AG20443 (cell line): ENCODE measurements at regions not wholly inside any gene's neighbourhood (a gene's known extent, or its start where the extent isn't known, plus 50 kb on each side); places are given as distances from the start of the nearest gene placed in this dataset.

Source experiments
- DNase-seq: peaks from one replicate; pipeline ENCODE4 v3.0.0; 2012; ENCODE audit warnings: low spot score, mixed read lengths

GRCh38 chr6:77403424-77403823, 59.9 kb downstream of the HTR1B start:
- peak; percentile 28 for DNase-seq

DNA sequence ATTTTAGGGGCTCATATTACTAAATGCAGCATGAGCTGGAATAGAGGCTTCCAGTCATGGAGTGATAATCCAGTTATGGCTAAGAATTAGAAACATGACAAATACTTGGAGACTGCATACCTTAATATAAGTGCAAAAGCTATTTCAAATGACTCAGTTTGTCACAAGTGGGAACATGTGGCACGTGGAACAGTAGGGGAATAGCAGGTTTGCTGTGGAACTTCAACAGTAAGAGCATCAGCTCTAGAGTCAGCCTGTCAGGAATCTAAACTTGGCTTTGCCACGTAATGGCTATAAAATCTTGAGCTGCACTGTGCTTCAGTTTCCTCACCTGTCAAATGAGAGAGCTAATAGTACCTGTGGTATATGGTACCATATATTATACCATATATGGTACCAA, 62.1 kb downstream of the HTR1B start:
- DNase-seq, result no peak

DNA sequence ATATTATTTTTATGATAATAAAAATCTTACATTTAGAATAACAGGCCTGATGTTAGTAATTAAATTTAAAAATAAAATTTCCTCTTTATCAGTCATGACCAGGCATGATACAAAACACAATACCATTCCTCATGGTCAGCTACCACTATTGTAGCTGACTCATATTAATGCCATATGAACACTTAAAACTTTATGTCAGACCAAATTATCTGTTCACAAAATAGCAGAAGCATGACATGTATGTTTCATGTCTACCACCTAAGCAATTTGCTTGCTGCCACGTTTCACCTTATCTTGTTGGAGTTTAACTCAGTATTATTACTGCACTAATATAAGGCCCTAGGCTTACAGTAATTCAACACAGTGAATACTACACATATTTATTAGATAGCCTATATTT, 65.7 kb downstream of the HTR1B start:
- DNase-seq, result no peak

DNA sequence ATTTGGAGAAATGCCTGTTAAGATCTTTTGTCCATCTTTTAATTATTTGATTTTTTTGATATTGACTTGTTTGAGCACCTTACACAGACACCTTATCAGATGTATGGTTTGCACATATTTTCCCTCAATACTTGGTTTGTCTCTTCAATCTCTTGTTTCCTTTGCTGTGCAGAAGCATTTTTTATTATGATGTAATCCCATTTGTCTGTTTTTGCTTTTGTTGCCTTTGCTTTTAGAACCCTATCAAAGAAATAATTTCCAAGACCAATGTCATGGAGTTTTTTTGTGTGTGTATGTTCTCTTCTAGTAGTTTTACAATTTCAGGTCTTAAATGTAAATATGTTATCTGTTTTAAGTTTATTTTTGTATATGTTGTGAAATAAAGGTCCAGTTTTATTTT, 73.9 kb downstream of the HTR1B start:
- no peak for DNase-seq

DNA sequence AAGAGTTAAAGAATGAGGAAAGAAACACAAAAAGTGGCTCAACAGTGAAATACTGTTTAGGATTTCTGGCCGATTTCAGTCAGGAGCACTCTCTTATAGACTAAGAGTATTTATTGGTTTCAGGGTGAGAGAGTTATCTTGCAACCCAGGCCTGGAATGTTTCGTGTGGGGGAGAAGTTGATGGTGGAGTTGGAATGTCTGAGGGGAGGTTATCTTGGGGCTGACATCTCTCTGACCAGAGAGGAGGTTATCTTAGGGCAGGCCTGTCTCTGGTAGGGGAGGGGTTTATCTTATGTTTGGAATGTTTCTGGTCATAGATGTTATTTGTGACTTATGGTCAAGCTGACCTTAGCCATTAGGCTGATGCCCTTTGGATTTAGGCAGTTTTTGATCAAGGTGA, 80.3 kb downstream of the HTR1B start:
- DNase-seq, result no peak

DNA sequence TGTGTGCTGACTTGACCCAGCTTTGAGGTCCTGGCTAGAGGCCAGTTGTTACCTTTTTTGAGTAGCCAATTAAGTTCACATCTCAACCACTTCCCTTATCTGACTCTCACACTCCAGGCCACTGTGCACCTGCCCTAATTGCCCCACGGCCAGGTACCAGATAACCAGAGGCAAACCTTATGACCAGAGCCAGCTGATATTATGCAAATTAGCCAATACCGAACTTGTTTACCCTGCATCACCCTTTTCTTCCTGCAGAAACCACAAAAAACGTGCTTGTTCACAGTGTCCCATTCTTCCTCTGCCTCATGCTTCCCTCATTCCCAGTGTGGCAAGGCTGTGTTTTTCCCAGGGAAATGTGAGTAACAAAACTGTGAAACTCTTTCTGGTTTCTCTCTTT, 89.3 kb downstream of the HTR1B start:
- no peak for DNase-seq

- no peak for DNase-seq
These were observed 91.5 kb downstream of the HTR1B start for GRCh38 chr6:77371748-77372147.

DNA sequence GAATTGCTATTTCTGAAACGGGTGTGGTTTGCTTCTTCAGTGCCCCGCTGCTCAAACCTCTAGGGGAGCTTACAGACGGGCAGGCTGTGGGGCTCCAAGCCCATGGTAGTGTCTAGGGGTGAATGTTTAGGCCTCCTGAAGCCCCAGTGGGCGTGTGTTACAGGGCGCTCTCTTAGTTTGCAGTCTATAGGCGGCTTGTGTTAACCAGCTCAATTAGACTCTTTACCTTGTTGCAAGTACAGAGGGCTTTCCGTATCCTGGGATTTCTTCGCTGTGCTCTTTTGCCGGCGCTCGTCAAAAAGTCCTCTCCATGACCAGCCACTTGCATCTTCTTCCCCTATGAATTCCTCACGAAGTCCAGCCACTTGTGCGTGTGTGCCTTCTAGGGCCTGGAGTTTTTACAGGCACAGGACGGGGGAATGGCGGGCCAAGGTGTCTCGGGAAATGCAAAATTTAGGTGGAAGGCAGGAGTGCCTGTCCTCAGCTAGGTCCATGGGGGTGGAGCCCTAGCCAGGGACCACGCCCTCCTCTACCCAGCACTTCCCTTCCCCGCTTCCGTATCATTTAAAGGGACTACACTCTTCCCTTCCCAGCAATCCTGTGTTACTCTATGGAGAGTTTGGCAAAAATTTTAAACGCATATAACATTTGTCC, 94.5 kb downstream of the HTR1B start:
- DNase-seq, result no peak

DNA sequence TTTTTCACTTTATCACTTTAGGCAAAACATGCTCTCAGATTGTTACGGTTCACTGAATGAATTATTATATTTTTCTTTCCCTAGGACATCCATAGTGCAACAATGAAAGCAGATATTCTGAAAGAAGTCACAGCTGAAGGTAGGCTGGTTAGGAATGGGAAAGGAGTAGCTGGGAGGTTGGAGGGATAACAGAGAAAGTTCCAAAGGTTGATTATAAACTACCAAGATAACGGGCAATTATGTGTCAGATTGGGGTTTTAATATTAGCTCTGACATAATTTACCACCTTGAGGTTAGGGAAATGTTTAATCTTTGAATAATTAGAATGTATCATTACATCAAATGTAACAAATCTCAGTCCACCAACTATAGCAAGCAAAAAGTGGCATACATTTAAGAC, 96.5 kb downstream of the HTR1B start:
- DNase-seq, result no peak

- DNase-seq, result no peak
These were observed 99.6 kb downstream of the HTR1B start for GRCh38 chr6:77363702-77364101.

- no peak for DNase-seq
These were observed 101.2 kb downstream of the HTR1B start for GRCh38 chr6:77362055-77362454.

GRCh38 chr6:77361018-77361417, 102.3 kb downstream of the HTR1B start:
- DNase-seq, result no peak

- no peak for DNase-seq
These were observed 106.5 kb downstream of the HTR1B start for GRCh38 chr6:77356821-77357220.

DNA sequence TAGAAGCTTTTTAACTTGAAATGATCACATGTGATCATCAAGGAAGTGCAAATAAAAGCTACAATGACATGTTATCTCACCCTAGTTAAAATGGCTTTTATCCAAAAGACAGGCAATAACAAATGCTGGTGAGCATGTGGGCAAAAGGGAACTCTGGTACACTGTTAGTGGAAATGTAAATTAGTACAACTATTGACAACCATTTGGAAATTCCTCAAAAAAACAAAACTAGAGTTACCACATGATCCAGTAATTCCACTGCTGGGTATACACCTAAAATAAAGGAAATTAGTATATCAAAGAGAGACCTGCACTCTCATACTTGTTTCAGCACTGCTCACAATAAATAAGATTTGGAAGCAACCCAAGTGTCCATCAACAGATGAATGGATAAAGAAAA, 108.7 kb downstream of the HTR1B start:
- no peak for DNase-seq

DNA sequence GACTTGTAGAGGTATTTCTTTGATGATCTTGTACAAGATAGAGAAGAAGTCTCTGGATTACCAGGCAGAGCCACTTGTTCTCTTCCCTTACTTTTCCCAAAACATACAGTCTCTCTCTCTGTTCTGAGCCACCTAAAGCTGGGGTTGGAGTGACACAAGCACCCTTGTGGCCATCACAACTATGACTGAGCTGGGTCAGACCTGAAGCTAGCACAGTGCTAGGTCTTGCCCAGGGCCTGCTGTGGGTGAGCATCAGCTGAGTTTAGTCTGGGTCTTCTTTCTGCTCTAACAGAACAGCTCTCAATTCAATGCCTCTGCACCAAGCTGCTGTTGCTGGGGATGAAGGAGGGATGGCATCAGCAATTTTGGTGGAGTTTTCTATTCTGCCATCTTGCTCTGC, 110.2 kb downstream of the HTR1B start:
- DNase-seq, result no peak

- DNase-seq, result no peak
These were observed 122.0 kb downstream of the HTR1B start for GRCh38 chr6:77341058-77341986.

GRCh38 chr6:77340331-77340730, 123.0 kb downstream of the HTR1B start:
- DNase-seq, result no peak

DNA sequence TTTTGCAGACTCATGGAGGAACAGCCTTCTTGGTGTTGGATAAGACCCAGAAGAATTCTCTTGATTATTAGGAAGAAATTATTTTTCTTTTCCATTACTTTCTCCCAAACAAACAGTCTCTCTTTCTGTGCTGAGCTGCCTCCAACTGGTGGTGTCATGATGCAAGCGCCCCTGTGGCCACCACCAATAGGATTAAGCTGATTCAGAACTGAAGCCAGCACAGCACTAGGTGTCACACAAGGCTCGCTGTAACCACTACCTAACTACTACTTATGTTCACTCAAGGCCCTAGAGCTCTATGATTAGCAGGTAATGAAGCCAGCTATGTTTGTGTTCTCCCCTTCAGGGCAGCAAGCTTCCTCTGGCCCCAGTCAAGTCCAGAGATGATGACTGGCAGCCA, 123.4 kb downstream of the HTR1B start:
- no peak for DNase-seq

GRCh38 chr6:77337392-77337791, 125.9 kb downstream of the HTR1B start:
- no peak for DNase-seq

DNA sequence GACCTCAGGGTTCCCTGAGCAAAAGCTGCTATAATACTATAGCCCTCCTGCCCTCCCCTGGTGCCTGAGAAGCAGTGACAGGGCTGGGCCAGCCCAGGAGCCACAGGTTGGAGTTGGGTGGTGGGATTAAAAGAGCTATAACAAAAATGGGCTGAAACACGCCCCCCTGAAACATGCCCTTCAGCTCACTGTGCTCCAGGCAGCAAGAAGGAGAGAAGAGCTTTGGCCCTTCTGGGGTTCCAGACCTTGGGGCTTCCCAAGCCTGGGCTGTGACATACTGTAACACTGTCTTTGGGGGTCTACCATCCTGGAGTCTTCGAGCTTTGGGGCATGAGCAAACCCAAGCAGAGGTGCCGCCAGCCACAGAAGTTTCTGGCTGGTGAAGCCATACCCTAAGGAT, 129.2 kb downstream of the HTR1B start:
- DNase-seq, result no peak

DNA sequence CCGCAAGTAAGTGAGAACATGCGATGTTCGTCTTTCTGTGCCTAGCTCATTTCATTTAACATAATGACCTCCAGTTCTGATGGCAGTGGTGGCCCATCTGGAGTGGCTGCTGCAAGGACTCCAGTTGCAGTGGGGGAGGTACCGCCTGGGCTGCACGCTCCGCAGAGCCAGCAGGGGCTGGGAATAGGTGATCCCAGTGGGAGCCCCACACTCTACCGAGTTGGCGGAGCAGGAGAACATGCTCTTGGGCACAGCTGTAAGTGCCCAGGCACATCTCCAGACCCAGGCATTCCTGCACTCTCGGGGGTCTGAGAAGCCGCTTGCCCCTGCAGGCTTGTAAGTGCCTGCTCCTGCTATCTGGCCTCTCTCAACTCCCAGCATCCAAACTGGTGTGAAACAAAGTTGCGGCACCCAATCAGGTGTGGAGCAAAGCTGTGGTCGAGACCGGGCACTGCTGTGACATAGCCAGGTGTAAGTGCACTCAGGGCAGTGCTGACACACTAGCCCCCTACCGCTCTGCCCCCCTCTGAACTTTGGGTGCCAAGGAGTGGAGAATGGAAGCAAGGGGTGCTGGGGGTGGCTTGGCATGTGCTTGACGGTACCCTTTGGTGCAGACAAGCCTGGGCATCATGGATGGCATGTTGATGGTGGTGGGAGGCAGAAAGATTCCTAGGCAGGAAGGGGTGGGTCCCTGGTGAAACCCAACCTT, 130.2 kb downstream of the HTR1B start:
- DNase-seq, result no peak

GRCh38 chr6:77326711-77327110, 136.6 kb downstream of the HTR1B start:
- DNase-seq, result no peak

DNA sequence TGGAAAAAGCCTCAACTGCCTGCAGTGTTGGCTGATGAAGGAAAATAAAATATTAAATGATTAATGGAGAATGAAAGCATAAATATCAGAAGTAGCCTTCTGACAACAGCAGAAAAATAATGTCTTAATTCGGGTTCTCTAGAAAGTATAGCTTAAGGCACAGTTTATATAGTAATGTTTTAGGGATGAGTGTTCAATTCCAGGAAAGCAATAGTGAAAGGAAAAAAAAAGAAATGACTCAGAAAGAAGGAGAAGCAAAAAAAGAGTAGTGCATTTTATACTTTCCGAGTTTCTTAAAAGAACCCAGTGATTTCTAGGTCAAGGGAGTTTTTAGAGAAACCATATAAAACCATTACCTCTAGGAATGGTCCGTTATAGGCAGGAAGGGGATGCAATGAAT, 137.3 kb downstream of the HTR1B start:
- no peak for DNase-seq
